ENCODE measurements at regions not wholly inside any gene's neighbourhood (a gene's known extent, or its start where the extent isn't known, plus 50 kb on each side); places are given as distances from the start of the nearest gene placed in this dataset.

GRCh38 chr7:51601461-51601860 is 284.9 kb upstream of the COBL start:
- no peak for TF ChIP-seq EZH2 (IDR thresholded peaks at IDR 0.05; ENCODE audit: borderline replicate concordance, low read length)
- TF ChIP-seq CTCF (IDR thresholded peaks at IDR 0.05; ENCODE audit: low read length): peak; percentile 37; the same call in 1 of the 2 replicates

Data from OCI-LY1 (cell line).